GM12892 (cell line): ENCODE measurements at regions not wholly inside any gene's neighbourhood (a gene's known extent, or its start where the extent isn't known, plus 50 kb on each side); places are given as distances from the start of the nearest gene placed in this dataset.

Experiments used
- POLR2A ChIP-seq: IDR thresholded peaks from 2 replicates; pipeline ENCODE4 v1.6.1; 2011; ENCODE audit warnings: low read depth, low read length, control low read depth
- POLR2AphosphoS5 ChIP-seq: IDR thresholded peaks from 2 replicates; pipeline ENCODE4 v1.6.1; 2011; ENCODE audit warnings: low read depth, low read length, control low read depth
- TAF1 ChIP-seq: IDR thresholded peaks from 2 replicates; pipeline ENCODE4 v1.6.1; 2011; ENCODE audit warnings: low read depth, mild to moderate bottlenecking, control low read depth, low read length, borderline replicate concordance

DNA sequence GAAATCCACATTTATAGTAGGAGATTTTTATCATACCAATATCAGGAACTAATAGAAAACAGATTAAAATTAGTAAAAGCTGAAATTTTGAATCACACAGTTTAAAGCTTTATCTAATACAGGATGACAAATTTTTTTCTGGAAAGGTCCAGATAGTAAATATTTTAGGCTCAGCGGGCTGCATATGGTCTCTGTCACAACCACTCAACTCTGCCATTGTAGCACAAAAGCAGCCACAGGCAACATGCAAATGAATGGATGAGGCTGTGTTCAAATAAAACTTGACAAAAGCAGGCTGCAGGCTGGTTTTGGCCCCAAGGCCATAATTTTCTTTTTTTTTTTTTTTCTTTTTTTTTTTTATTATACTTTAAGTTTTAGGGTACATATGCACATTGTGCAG is 108.2 kb upstream of the CCDC90B start:
- TF ChIP-seq POLR2AphosphoS5 (no peak), POLR2A (no peak), TAF1 (no peak)
